ENCODE measurements at regions not wholly inside any gene's neighbourhood (a gene's known extent, or its start where the extent isn't known, plus 50 kb on each side); places are given as distances from the start of the nearest gene placed in this dataset.

DNA sequence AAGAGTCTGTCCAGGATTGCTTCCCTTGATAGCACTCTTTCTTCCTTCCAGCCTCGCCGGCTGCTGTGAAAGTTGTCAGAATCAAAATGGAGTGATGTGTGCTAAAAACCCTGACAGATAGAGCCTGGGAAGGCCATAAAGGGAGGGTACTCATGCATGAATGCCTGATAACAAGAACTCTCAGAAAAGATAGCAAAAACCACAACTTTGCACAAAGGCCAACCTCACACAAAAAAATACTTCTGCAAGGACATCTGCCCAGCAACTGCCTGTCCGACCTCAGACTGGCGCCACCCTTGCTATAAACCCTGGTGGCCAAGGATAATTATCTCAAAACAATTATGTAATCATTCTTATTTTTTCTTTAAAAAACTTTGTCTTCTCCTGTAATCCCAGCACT is 133.2 kb upstream of the SVIL start:
- H3K4me1 Mint-ChIP-seq: peaks cover 5 to 13% of the 10 kb centered on the region in 2 experiments; a peak in 3 of 4 replicates
- Histone ChIP-seq H3K9ac (ENCODE audit: extremely low read depth, insufficient read length, low read length) (no peak overlapping the region), H3K27me3 (ENCODE audit: insufficient read depth, low read length) (no peaks in the 10 kb centered on the region), H3K27ac (ENCODE audit: insufficient read length, low read depth, low read length) (no peak overlapping the region), H3T11ph (ENCODE audit: low read length) (no peak overlapping the region), H2BK15ac (ENCODE audit: low read depth, low read length) (no peak overlapping the region), H3K4me1 (ENCODE audit: insufficient read depth, low read length) (no peaks in the 10 kb centered on the region), H3K14ac (ENCODE audit: insufficient read depth, low read length) (no peak overlapping the region), H2BK5ac (ENCODE audit: insufficient read length, low read length) (no peak overlapping the region), H3K23me2 (ENCODE audit: insufficient read length, low read depth, low read length, poor library complexity, severe bottlenecking) (no peaks in the 10 kb centered on the region), H2BK12ac (ENCODE audit: insufficient read length, low read depth, low read length) (no peak overlapping the region), H2AK5ac (ENCODE audit: insufficient read length, low read length) (no peak overlapping the region), H3K23ac (ENCODE audit: insufficient read length, low read depth, low read length) (no peak overlapping the region), H4K20me1 (ENCODE audit: control insufficient read depth, insufficient read depth, insufficient read length) (no peaks in the 10 kb centered on the region), H3K18ac (ENCODE audit: insufficient read length, low read depth, low read length) (no peak overlapping the region), H2BK20ac (ENCODE audit: low read depth, low read length, poor library complexity, severe bottlenecking) (no peak overlapping the region), H3K4ac (ENCODE audit: low read depth, low read length) (no peak overlapping the region), H3K79me2 (ENCODE audit: insufficient read depth, low read length) (no peaks in the 10 kb centered on the region), H3K56ac (ENCODE audit: insufficient read length, low read depth, low read length) (no peak overlapping the region), H4K91ac (ENCODE audit: insufficient read length, low read depth, low read length) (no peak overlapping the region), H4K5ac (ENCODE audit: insufficient read length, low read depth, low read length) (no peak overlapping the region), H4K8ac (replicated peaks; ENCODE audit: insufficient read length, low read depth, low read length) (no peak overlapping the region), H3K9me3 (ENCODE audit: control insufficient read depth, low read depth, low read length) (no peaks in the 10 kb centered on the region), H3K4me2 (ENCODE audit: insufficient read depth, insufficient read length, low read length) (no peak overlapping the region), H2AFZ (ENCODE audit: low read length) (no peak overlapping the region), H2BK120ac (ENCODE audit: low read depth, low read length, poor library complexity, severe bottlenecking) (no peak overlapping the region), H3K79me1 (ENCODE audit: insufficient read depth, low read depth, low read length, poor library complexity, severe bottlenecking) (no peaks in the 10 kb centered on the region)
- TF ChIP-seq, protein P1, sequence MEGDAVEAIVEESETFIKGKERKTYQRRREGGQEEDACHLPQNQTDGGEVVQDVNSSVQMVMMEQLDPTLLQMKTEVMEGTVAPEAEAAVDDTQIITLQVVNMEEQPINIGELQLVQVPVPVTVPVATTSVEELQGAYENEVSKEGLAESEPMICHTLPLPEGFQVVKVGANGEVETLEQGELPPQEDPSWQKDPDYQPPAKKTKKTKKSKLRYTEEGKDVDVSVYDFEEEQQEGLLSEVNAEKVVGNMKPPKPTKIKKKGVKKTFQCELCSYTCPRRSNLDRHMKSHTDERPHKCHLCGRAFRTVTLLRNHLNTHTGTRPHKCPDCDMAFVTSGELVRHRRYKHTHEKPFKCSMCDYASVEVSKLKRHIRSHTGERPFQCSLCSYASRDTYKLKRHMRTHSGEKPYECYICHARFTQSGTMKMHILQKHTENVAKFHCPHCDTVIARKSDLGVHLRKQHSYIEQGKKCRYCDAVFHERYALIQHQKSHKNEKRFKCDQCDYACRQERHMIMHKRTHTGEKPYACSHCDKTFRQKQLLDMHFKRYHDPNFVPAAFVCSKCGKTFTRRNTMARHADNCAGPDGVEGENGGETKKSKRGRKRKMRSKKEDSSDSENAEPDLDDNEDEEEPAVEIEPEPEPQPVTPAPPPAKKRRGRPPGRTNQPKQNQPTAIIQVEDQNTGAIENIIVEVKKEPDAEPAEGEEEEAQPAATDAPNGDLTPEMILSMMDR (conservative IDR thresholded peaks at IDR 0.05): no peak
- H3K27me3 Mint-ChIP-seq (ENCODE audit: low read depth): peaks cover 6% of the 10 kb centered on the region
- no peak overlapping the region for H3K4me3 Mint-ChIP-seq
- peaks cover 6 to 13% of the 10 kb centered on the region in 2 experiments for H3K9me3 Mint-ChIP-seq
- peaks cover 0 to 7% (median 4%) of the 10 kb centered on the region in 3 experiments; a peak in 5 of 7 replicates for H3K36me3 Mint-ChIP-seq (ENCODE audit: insufficient read depth in 1 of 3, low read depth in 3 of 3)
- DNase-seq: no peak
- no peak overlapping the region for H3K27ac Mint-ChIP-seq
- WGBS (ENCODE audit: extremely low coverage, insufficient read length, low lambda C conversion rate): no CpG with 5 or more reads among the region's 4 CpGs
